Thoracic aorta (tissue), 2 donors: ENCODE measurements at regions not wholly inside any gene's neighbourhood (a gene's known extent, or its start where the extent isn't known, plus 50 kb on each side); places are given as distances from the start of the nearest gene placed in this dataset.
"Not testable (repeated sequence)": the region's sequence is repeated elsewhere in the genome, so short reads cannot be mapped to it uniquely, and the experiment has no call there.

Source experiments
- ATAC-seq: fragments of 150-250 bp; one replicate; pipeline ENCODE4 v1.8.0; 2017; ENCODE audit warnings: low read depth; ENCODE audit not compliant: insufficient number of reproducible peaks, low FRiP score
- DNase-seq: peaks from one replicate; pipeline ENCODE4 v3.0.0-alpha.2; 2020; ENCODE audit warnings: low spot score
- H3K27ac ChIP-seq, 2 donors: fragments of 200-600 bp; sonication (generic); 1 replicate in 1 of 2; 2 replicates in 1 of 2; pipeline ENCODE4 v1.5.1; 2016; ENCODE audit warnings: mild to moderate bottlenecking in 2 of 2, moderate library complexity in 2 of 2
- H3K27me3 ChIP-seq: fragments of 200-600 bp; sonication (generic); replicated peaks from 2 replicates; pipeline ENCODE4 v1.6.0; 2016; ENCODE audit warnings: mild to moderate bottlenecking; ENCODE audit not compliant: insufficient read depth
- H3K36me3 ChIP-seq: fragments of 200-600 bp; sonication (generic); one replicate; pipeline ENCODE4 v1.5.1; 2016
- H3K4me1 ChIP-seq, 2 donors: fragments of 200-600 bp; sonication (generic); 1 replicate in 1 of 2; 2 replicates in 1 of 2; pipeline versions ENCODE4 v1.5.1 to v1.6.0; 2016; ENCODE audit warnings: low read depth in 2 of 2, mild to moderate bottlenecking in 1 of 2; ENCODE audit not compliant: control insufficient read depth in 1 of 2
- H3K4me3 ChIP-seq: fragments of 200-600 bp; sonication (generic); 2 replicates; pipeline ENCODE4 v1.5.1; 2016; ENCODE audit warnings: mild to moderate bottlenecking
- H3K9me3 ChIP-seq: fragments of 200-600 bp; sonication (generic); 2 replicates; pipeline ENCODE4 v1.5.1; 2016
- CTCF ChIP-seq: fragments of 200-600 bp; sonication (generic); IDR thresholded peaks from one replicate; pipeline ENCODE4 v1.5.1; 2019; ENCODE audit warnings: antibody characterized with exemption

GRCh38 chr6:14388371-14388770, 270.8 kb downstream of the CD83 start:
- H3K4me1 ChIP-seq, result no peaks in the 10 kb centered on the region
- no peaks in the 10 kb centered on the region for H3K27me3 ChIP-seq
- DNase-seq (no peak), ATAC-seq (no peak)
- TF ChIP-seq CTCF, result no peak
- H3K27ac ChIP-seq, result no peak overlapping the region
- H3K9me3 ChIP-seq, result no peaks in the 10 kb centered on the region
- H3K36me3 ChIP-seq, result no peaks in the 10 kb centered on the region
- H3K4me3 ChIP-seq, result no peak overlapping the region

DNA sequence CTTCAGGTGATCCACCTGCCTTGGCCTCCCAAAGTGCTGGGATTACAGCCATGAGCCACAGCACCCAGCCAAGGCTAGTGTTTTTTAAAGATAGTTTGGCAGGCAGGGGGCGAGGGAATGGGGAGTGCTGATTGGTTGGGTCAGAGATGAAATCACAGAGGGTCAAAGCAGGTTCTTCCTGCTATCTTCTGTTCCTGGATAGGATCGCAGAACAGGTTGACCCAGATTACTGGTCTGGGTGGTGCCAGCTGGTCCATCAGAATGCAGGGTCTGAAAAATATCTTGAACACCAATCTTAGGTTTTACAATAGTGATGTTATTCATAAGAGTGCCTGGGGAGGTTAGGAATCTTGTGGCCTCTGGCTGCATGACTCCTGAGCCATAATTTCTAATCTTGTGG, 272.2 kb downstream of the CD83 start:
- not testable (repeated sequence) for H3K27me3 ChIP-seq, H3K4me1 ChIP-seq, H3K4me3 ChIP-seq, H3K36me3 ChIP-seq, DNase-seq, ATAC-seq, H3K9me3 ChIP-seq, H3K27ac ChIP-seq

DNA sequence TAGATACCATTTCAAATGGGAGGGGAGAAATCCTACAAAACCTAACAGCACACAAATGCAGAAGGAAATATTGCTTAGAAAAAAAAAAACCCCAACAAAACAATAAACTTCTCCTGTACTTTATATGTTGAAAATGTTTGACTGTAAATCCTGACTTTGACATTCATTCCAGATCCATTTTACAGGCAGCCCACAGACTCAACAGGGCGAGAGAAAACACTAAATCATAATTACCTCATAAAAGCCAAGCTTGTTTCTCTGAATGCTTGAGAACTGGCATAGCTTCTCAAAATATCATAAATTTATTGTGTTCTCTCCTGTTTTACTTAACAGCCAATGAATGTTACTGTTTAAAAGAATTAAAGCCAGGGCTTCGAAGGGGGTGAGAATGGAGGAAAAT, 273.2 kb downstream of the CD83 start:
- DNase-seq (no peak), ATAC-seq (no peak)
- Histone ChIP-seq H3K36me3 (no peaks in the 10 kb centered on the region), H3K27me3 (no peaks in the 10 kb centered on the region), H3K9me3 (no peaks in the 10 kb centered on the region), H3K4me1 (no peaks in the 10 kb centered on the region), H3K27ac (no peak overlapping the region), H3K4me3 (no peak overlapping the region)
- TF ChIP-seq CTCF, result no peak

DNA sequence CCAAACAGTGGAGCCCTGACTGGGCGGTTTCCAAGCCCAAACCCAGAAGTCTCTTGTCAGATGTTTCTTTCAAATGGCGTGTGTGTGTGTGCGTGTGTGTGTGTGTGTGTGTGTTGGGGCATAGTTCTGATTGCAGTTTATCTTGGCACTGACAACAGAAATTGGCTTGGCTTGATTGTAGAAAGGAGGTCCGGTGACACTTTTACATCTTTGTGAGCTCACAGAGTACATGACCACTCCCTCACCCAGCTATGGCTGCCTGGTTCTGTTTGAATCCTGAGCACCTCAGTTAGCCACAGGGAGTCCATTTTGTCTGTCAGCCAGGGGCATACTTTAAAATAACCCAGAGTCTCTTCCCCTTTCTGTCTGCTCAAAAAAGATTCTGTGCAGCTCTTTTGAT, 276.3 kb downstream of the CD83 start:
- H3K4me3 ChIP-seq, result no peak overlapping the region
- DNase-seq, result no peak
- no peak for TF ChIP-seq CTCF

GRCh38 chr6:14396392-14396791, 278.8 kb downstream of the CD83 start:
- Histone ChIP-seq H3K36me3 (no peaks in the 10 kb centered on the region), H3K27ac (no peak overlapping the region), H3K4me3 (no peak overlapping the region), H3K27me3 (no peaks in the 10 kb centered on the region), H3K9me3 (no peaks in the 10 kb centered on the region), H3K4me1 (no peaks in the 10 kb centered on the region)
- no peak for DNase-seq
- no peak for ATAC-seq
- TF ChIP-seq CTCF, result no peak

More for the DNA sequence above, 276.3 kb downstream of the CD83 start:
- no peak for ATAC-seq
- no peak overlapping the region for H3K27ac ChIP-seq
- H3K27me3 ChIP-seq, result no peaks in the 10 kb centered on the region
- no peaks in the 10 kb centered on the region for H3K9me3 ChIP-seq
- no peaks in the 10 kb centered on the region for H3K36me3 ChIP-seq
- H3K4me1 ChIP-seq, result no peaks in the 10 kb centered on the region

DNA sequence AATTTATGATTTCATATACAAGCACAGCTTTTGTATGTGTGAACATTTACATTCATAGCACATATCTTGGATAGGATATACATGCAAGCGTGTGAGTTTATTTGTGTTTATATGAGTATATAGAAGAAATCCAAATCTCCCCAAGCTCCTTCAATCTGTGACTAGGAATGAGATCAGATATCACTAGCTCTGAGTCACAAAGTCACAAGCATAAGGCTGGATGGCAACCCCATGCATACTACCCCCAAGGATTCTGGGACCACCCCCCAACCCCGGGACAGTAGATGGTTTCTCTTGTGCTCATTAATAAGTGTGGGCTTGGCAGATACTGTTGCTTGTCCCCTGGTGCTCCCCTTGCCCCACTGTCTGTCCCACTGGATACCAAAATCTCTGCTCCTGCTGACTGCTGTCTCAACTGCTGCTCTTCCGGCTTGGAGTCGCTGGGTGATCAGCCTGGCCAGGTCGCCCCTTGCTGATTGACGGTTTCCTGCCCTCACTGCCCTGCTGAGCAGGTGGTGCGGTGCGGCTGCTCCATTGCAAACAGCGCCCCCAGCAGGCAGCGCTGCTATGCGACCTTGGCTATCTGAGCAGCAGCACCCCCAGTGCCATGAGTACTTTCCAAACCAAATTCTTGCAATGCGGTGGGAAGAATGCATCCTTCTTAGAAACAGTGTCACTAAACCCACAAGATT, 279.4 kb downstream of the CD83 start:
- no peaks in the 10 kb centered on the region for H3K4me1 ChIP-seq
- H3K9me3 ChIP-seq, result no peaks in the 10 kb centered on the region
- no peak overlapping the region for H3K27ac ChIP-seq
- ATAC-seq (no peak), DNase-seq (no peak)
- H3K4me3 ChIP-seq, result no peak overlapping the region
- TF ChIP-seq CTCF, result no peak
- H3K27me3 ChIP-seq, result no peaks in the 10 kb centered on the region
- no peaks in the 10 kb centered on the region for H3K36me3 ChIP-seq
